Lower lobe of right lung (tissue), 2 donors: ENCODE measurements at regions not wholly inside any gene's neighbourhood (a gene's known extent, or its start where the extent isn't known, plus 50 kb on each side); places are given as distances from the start of the nearest gene placed in this dataset.
"Not testable (repeated sequence)": the region's sequence is repeated elsewhere in the genome, so short reads cannot be mapped to it uniquely, and the experiment has no call there.

Experiments
- ATAC-seq, 2 donors: fragments of 200-7000 bp; cut with Tn5 transposase; one replicate each; pipeline ENCODE4 v1.9.1; 2020 to 2022; ENCODE audit warnings: mild to moderate bottlenecking in 2 of 2, moderate library complexity in 2 of 2
- DNase-seq: peaks from one replicate; pipeline ENCODE4 v3.0.0-alpha.2; 2020
- H3K27ac ChIP-seq: fragments of 200-600 bp; one replicate; pipeline ENCODE4 v1.8.0; 2022
- H3K27me3 ChIP-seq: fragments of 200-600 bp; one replicate; pipeline ENCODE4 v1.8.0; 2022; ENCODE audit warnings: low read depth
- H3K36me3 ChIP-seq: fragments of 200-600 bp; one replicate; pipeline ENCODE4 v1.8.0; 2022; ENCODE audit warnings: mild to moderate bottlenecking
- H3K4me1 ChIP-seq: fragments of 200-600 bp; one replicate; pipeline ENCODE4 v1.8.0; 2022
- H3K4me3 ChIP-seq: fragments of 200-600 bp; one replicate; pipeline ENCODE4 v1.8.0; 2022; ENCODE audit warnings: mild to moderate bottlenecking
- H3K9me3 ChIP-seq: fragments of 200-600 bp; one replicate; pipeline ENCODE4 v1.8.0; 2022
- CTCF ChIP-seq: fragments of 200-600 bp; IDR thresholded peaks from one replicate; pipeline ENCODE4 v1.8.0; 2022; ENCODE audit warnings: antibody characterized with exemption, mild to moderate bottlenecking
- intact Hi-C: fragments of 100-400 bp; cut with DNase I; formaldehyde crosslinking; loops from one replicate; pipeline ENCODE4 v1.11.0; 2022
- donor health status: DM: no; HTN: yes; CAD: no; lungs with severe emphysema.

GRCh38 chr16:46427340-46428107, 193.7 kb downstream of the SHCBP1 start:
- no peaks in the 10 kb centered on the region for H3K36me3 ChIP-seq
- no peaks in the 10 kb centered on the region for H3K4me1 ChIP-seq
- no peak overlapping the region for H3K27ac ChIP-seq
- no peak for ATAC-seq
- H3K27me3 ChIP-seq = no peaks in the 10 kb centered on the region
- intact Hi-C loops = no loop called here
- TF ChIP-seq CTCF = no peak
- no peak overlapping the region for H3K4me3 ChIP-seq
- no peak for DNase-seq
- H3K9me3 ChIP-seq = no peaks in the 10 kb centered on the region

GRCh38 chr16:46426336-46426735, 194.8 kb downstream of the SHCBP1 start:
- H3K27me3 ChIP-seq = no peaks in the 10 kb centered on the region
- no peak for TF ChIP-seq CTCF
- intact Hi-C loops = no loop called here
- H3K9me3 ChIP-seq = peaks cover 6% of the 10 kb centered on the region
- H3K4me1 ChIP-seq = no peaks in the 10 kb centered on the region
- DNase-seq (no peak), ATAC-seq (no peak)
- H3K4me3 ChIP-seq = no peak overlapping the region
- no peaks in the 10 kb centered on the region for H3K36me3 ChIP-seq
- no peak overlapping the region for H3K27ac ChIP-seq

GRCh38 chr16:46404028-46404427, 217.2 kb downstream of the SHCBP1 start:
- Histone ChIP-seq H3K27ac (no peak overlapping the region), H3K4me3 (no peak overlapping the region), H3K36me3 (no peaks in the 10 kb centered on the region), H3K9me3 (peaks cover 33% of the 10 kb centered on the region), H3K27me3 (no peaks in the 10 kb centered on the region), H3K4me1 (no peaks in the 10 kb centered on the region)
- intact Hi-C loops = no loop called here
- ATAC-seq (no peak), DNase-seq (no peak)
- TF ChIP-seq CTCF = no peak

- H3K27me3 ChIP-seq, ATAC-seq, H3K4me1 ChIP-seq, H3K9me3 ChIP-seq, DNase-seq, intact Hi-C loops, H3K4me3 ChIP-seq, H3K27ac ChIP-seq, H3K36me3 ChIP-seq: not testable (repeated sequence)
These were observed 222.6 kb downstream of the SHCBP1 start for GRCh38 chr16:46398559-46398958.

- H3K4me1 ChIP-seq, intact Hi-C loops, H3K36me3 ChIP-seq, H3K9me3 ChIP-seq, H3K4me3 ChIP-seq, H3K27ac ChIP-seq, DNase-seq, ATAC-seq, H3K27me3 ChIP-seq: not testable (repeated sequence)
These were observed 224.3 kb downstream of the SHCBP1 start for GRCh38 chr16:46396883-46397270.

GRCh38 chr16:46396131-46396882, 224.9 kb downstream of the SHCBP1 start:
- H3K27ac ChIP-seq, H3K4me1 ChIP-seq, intact Hi-C loops, ATAC-seq, DNase-seq, H3K27me3 ChIP-seq, H3K36me3 ChIP-seq, H3K4me3 ChIP-seq, H3K9me3 ChIP-seq: not testable (repeated sequence)

- H3K4me3 ChIP-seq, DNase-seq, H3K9me3 ChIP-seq, ATAC-seq, H3K4me1 ChIP-seq, intact Hi-C loops, H3K36me3 ChIP-seq, H3K27ac ChIP-seq, H3K27me3 ChIP-seq: not testable (repeated sequence)
These were observed 225.7 kb downstream of the SHCBP1 start for GRCh38 chr16:46395391-46395921.

- ATAC-seq, H3K4me3 ChIP-seq, H3K4me1 ChIP-seq, H3K9me3 ChIP-seq, intact Hi-C loops, H3K27me3 ChIP-seq, DNase-seq, H3K27ac ChIP-seq, H3K36me3 ChIP-seq: not testable (repeated sequence)
These were observed 226.2 kb downstream of the SHCBP1 start for GRCh38 chr16:46394963-46395362.

GRCh38 chr16:46394149-46394548, 227.0 kb downstream of the SHCBP1 start:
- H3K36me3 ChIP-seq, H3K4me3 ChIP-seq, ATAC-seq, H3K27ac ChIP-seq, DNase-seq, H3K27me3 ChIP-seq, H3K4me1 ChIP-seq, intact Hi-C loops: not testable (repeated sequence)
- H3K9me3 ChIP-seq = peaks cover 12% of the 10 kb centered on the region

- H3K27ac ChIP-seq, intact Hi-C loops, DNase-seq, H3K4me1 ChIP-seq, H3K27me3 ChIP-seq, ATAC-seq, H3K36me3 ChIP-seq, H3K4me3 ChIP-seq: not testable (repeated sequence)
- peaks cover 12% of the 10 kb centered on the region for H3K9me3 ChIP-seq
These were observed 228.1 kb downstream of the SHCBP1 start for GRCh38 chr16:46392930-46393722.
